ENCODE measurements at regions not wholly inside any gene's neighbourhood (a gene's known extent, or its start where the extent isn't known, plus 50 kb on each side); places are given as distances from the start of the nearest gene placed in this dataset.

GRCh38 chr5:152527358-152528052 lies 122.4 kb upstream of the NMUR2 start:
- TF ChIP-seq CTCF (IDR thresholded peaks at IDR 0.05; ENCODE audit: unreplicated experiment): no peak
- ChIA-PET CTCF (interaction anchor here (0.6 to 6.9 kb wide), 7 partner anchors 9 to 1968 kb away, joined by 3 to 58 read pairs (median 3); no protein-coding TSS in a partner anchor), POLR2A (interaction anchor here (0.6 to 0.8 kb wide), 2 partner anchors 938 to 1439 kb away, joined by 3 to 4 read pairs; no protein-coding TSS in a partner anchor)
- no peaks in the 10 kb centered on the region for H3K36me3 Mint-ChIP-seq (ENCODE audit: insufficient read depth, unreplicated experiment)
- no peaks in the 10 kb centered on the region for H3K27me3 Mint-ChIP-seq (ENCODE audit: insufficient read depth, unreplicated experiment)
- no peaks in the 10 kb centered on the region for H3K9me3 Mint-ChIP-seq (ENCODE audit: unreplicated experiment)
- no TSS peak for BruUV-seq (replicated peaks)
- intact Hi-C loops (cut with micrococcal nuclease): no loop called here
- no peak for DNase-seq (ENCODE audit: unreplicated experiment)
- H3K27ac Mint-ChIP-seq (ENCODE audit: low read depth, unreplicated experiment): no peak overlapping the region
- peaks cover 15% of the 10 kb centered on the region for H3K4me1 Mint-ChIP-seq (ENCODE audit: insufficient read depth, unreplicated experiment)
- H3K4me3 Mint-ChIP-seq (ENCODE audit: unreplicated experiment): no peak overlapping the region

- intact Hi-C loops (cut with micrococcal nuclease): no loop called here
- Mint-ChIP-seq H3K4me3 (ENCODE audit: unreplicated experiment) (no peak overlapping the region), H3K36me3 (ENCODE audit: insufficient read depth, unreplicated experiment) (no peaks in the 10 kb centered on the region), H3K4me1 (ENCODE audit: insufficient read depth, unreplicated experiment) (peaks cover 3% of the 10 kb centered on the region), H3K9me3 (ENCODE audit: unreplicated experiment) (no peaks in the 10 kb centered on the region), H3K27ac (ENCODE audit: low read depth, unreplicated experiment) (no peak overlapping the region), H3K27me3 (ENCODE audit: insufficient read depth, unreplicated experiment) (no peaks in the 10 kb centered on the region)
- no peak for TF ChIP-seq CTCF (IDR thresholded peaks at IDR 0.05; ENCODE audit: unreplicated experiment)
- no peak for DNase-seq (ENCODE audit: unreplicated experiment)
- POLR2A ChIA-PET: interaction anchor here (0.5 kb wide), 1 partner anchor 133 kb away, joined by 3 read pairs; no protein-coding TSS in a partner anchor
- CTCF ChIA-PET: interaction anchor here (0.6 to 6.9 kb wide), 7 partner anchors 90 to 1557 kb away, joined by 3 to 58 read pairs (median 4); no protein-coding TSS in a partner anchor
- no TSS peak for BruUV-seq (replicated peaks)
Measured at GRCh38 chr5:152529440-152529839, 124.4 kb upstream of the NMUR2 start.

- BruUV-seq (replicated peaks): no TSS peak
- H3K4me1 Mint-ChIP-seq (ENCODE audit: insufficient read depth, unreplicated experiment): no peaks in the 10 kb centered on the region
- DNase-seq (ENCODE audit: unreplicated experiment): peak; percentile 75
- intact Hi-C loops (cut with micrococcal nuclease): loop anchor here (1.0 to 5.0 kb wide), 4 partner anchors 616 to 1650 kb away; no protein-coding TSS in a partner anchor
- H3K36me3 Mint-ChIP-seq (ENCODE audit: insufficient read depth, unreplicated experiment): no peaks in the 10 kb centered on the region
- H3K9me3 Mint-ChIP-seq (ENCODE audit: unreplicated experiment): no peaks in the 10 kb centered on the region
- H3K27ac Mint-ChIP-seq (ENCODE audit: low read depth, unreplicated experiment): peak overlapping the region; percentile 24
- TF ChIP-seq CTCF (IDR thresholded peaks at IDR 0.05; ENCODE audit: unreplicated experiment): peak; percentile 80
- ChIA-PET POLR2A (interaction anchor here (1.2 kb wide), 1 partner anchor 1432 kb away, joined by 5 read pairs; no protein-coding TSS in a partner anchor), CTCF (interaction anchor here (0.5 to 4.2 kb wide), 64 partner anchors 8 to 1934 kb away, joined by 3 to 160 read pairs (median 4); no protein-coding TSS in a partner anchor)
- no peak overlapping the region for H3K4me3 Mint-ChIP-seq (ENCODE audit: unreplicated experiment)
- H3K27me3 Mint-ChIP-seq (ENCODE audit: insufficient read depth, unreplicated experiment): no peaks in the 10 kb centered on the region
Measured at GRCh38 chr5:152532714-152533113, 127.6 kb upstream of the NMUR2 start.

GRCh38 chr5:152534641-152535040 lies 129.6 kb upstream of the NMUR2 start:
- POLR2A ChIA-PET: no interaction called here
- no peaks in the 10 kb centered on the region for H3K4me1 Mint-ChIP-seq (ENCODE audit: insufficient read depth, unreplicated experiment)
- H3K4me3 Mint-ChIP-seq (ENCODE audit: unreplicated experiment): no peak overlapping the region
- no TSS peak for BruUV-seq (replicated peaks)
- H3K27me3 Mint-ChIP-seq (ENCODE audit: insufficient read depth, unreplicated experiment): no peaks in the 10 kb centered on the region
- no peaks in the 10 kb centered on the region for H3K9me3 Mint-ChIP-seq (ENCODE audit: unreplicated experiment)
- TF ChIP-seq CTCF (IDR thresholded peaks at IDR 0.05; ENCODE audit: unreplicated experiment): no peak
- DNase-seq (ENCODE audit: unreplicated experiment): no peak
- no peak overlapping the region for H3K27ac Mint-ChIP-seq (ENCODE audit: low read depth, unreplicated experiment)
- no peaks in the 10 kb centered on the region for H3K36me3 Mint-ChIP-seq (ENCODE audit: insufficient read depth, unreplicated experiment)
- intact Hi-C loops (cut with micrococcal nuclease): loop anchor here (5.0 kb wide), 1 partner anchor 1648 kb away; no protein-coding TSS in a partner anchor
- CTCF ChIA-PET: interaction anchor here (0.6 to 4.2 kb wide), 13 partner anchors 16 to 1645 kb away, joined by 3 to 160 read pairs (median 3); no protein-coding TSS in a partner anchor
